PC-3 (cell line): ENCODE measurements at regions not wholly inside any gene's neighbourhood (a gene's known extent, or its start where the extent isn't known, plus 50 kb on each side); places are given as distances from the start of the nearest gene placed in this dataset.

Experiments
- ATAC-seq: fragments of 200-7000 bp; cut with Tn5 transposase; 2 replicates; pipeline ENCODE4 v1.9.1; 2020; ENCODE audit warnings: mild to moderate bottlenecking, moderate library complexity
- BruUV-seq: library from RNA; stranded (reverse); fragments of 400-500 nt; replicated peaks from 2 replicates; lab custom pipeline; 2021; lab: Mats Ljungman, UMichigan
- CTCF ChIA-PET: fragments of 300-600 bp; sonication (Branson Sonifier 250); formaldehyde crosslinking; loops from one replicate; lab custom pipeline; 2022; ENCODE audit warnings: antibody characterized with exemption; lab: Charles Lee
- POLR2A ChIA-PET: fragments of 300-600 bp; sonication (Branson Sonifier 250); formaldehyde crosslinking; loops from one replicate; lab custom pipeline; 2022; ENCODE audit warnings: antibody characterized with exemption; ENCODE audit not compliant: unreplicated experiment; lab: Charles Lee
- DNase-seq: peaks from one replicate; pipeline ENCODE4 v3.0.0-alpha.2; 2015
- H2AFZ ChIP-seq: fragments of 300-600 bp; sonication (generic); 2 replicates; pipeline ENCODE4 v1.6.0; 2016; ENCODE audit warnings: antibody characterized with exemption, low read length
- H3F3A ChIP-seq: fragments of 300-600 bp; sonication (generic); one replicate; pipeline ENCODE4 v1.6.0; 2017; ENCODE audit warnings: antibody characterized with exemption, low read length, control low read depth, mild to moderate bottlenecking; ENCODE audit not compliant: unreplicated experiment
- H3K27ac ChIP-seq: fragments of 300-600 bp; sonication (generic); 2 replicates; pipeline ENCODE4 v1.5.1; 2016; ENCODE audit warnings: mild to moderate bottlenecking, low read length
- H3K27me3 ChIP-seq: fragments of 300-600 bp; sonication (generic); 2 replicates; pipeline ENCODE4 v1.6.1; 2016; ENCODE audit warnings: low read length, mixed read lengths
- H3K36me3 ChIP-seq: fragments of 300-600 bp; sonication (generic); 2 replicates; pipeline ENCODE4 v1.6.1; 2016; ENCODE audit warnings: low read depth, mixed run types, low read length, mixed read lengths
- H3K4me1 ChIP-seq: fragments of 300-600 bp; sonication (generic); 2 replicates; pipeline ENCODE4 v1.5.1; 2016; ENCODE audit warnings: low read length; ENCODE audit not compliant: insufficient read depth
- H3K4me2 ChIP-seq: fragments of 300-600 bp; sonication (generic); 2 replicates; pipeline ENCODE4 v1.6.0; 2016; ENCODE audit warnings: low read length
- H3K4me3 ChIP-seq: fragments of 300-600 bp; sonication (generic); 2 replicates; pipeline ENCODE4 v1.5.1; 2016; ENCODE audit warnings: mild to moderate bottlenecking, low read length, mixed read lengths
- H3K79me2 ChIP-seq: fragments of 300-600 bp; sonication (generic); 2 replicates; pipeline ENCODE4 v1.6.1; 2017; ENCODE audit warnings: low read length, mixed read lengths
- H3K9ac ChIP-seq: fragments of 300-600 bp; sonication (generic); 2 replicates; pipeline ENCODE4 v1.6.0; 2016; ENCODE audit warnings: mild to moderate bottlenecking, low read length
- H3K9me2 ChIP-seq: fragments of 300-600 bp; sonication (generic); replicated peaks from 2 replicates; pipeline ENCODE4 v1.6.1; 2016; ENCODE audit warnings: mixed run types, low read length, mixed read lengths
- H3K9me3 ChIP-seq: fragments of 300-600 bp; sonication (generic); 2 replicates; pipeline ENCODE4 v1.6.1; 2016; ENCODE audit warnings: low read length, mixed read lengths
- H4K20me1 ChIP-seq: fragments of 300-600 bp; sonication (generic); 2 replicates; pipeline ENCODE4 v1.6.1; 2016; ENCODE audit warnings: low read length, mixed read lengths
- EZH2 ChIP-seq: fragments of 300-600 bp; sonication (generic); IDR thresholded peaks from one replicate; pipeline ENCODE4 v1.6.1; 2017; ENCODE audit warnings: antibody characterized with exemption, mild to moderate bottlenecking, low read length; ENCODE audit not compliant: unreplicated experiment
- EZH2phosphoT487 ChIP-seq: fragments of 300-600 bp; sonication (generic); IDR thresholded peaks from 2 replicates; pipeline ENCODE4 v1.6.1; 2018; ENCODE audit warnings: mild to moderate bottlenecking, antibody characterized with exemption, low read length, borderline replicate concordance
- intact Hi-C: fragments of 100-400 bp; cut with micrococcal nuclease; formaldehyde crosslinking; loops from 2 replicates; pipeline ENCODE4 v1.9.0; 2023
- TF ChIP-seq, protein P1 (sequence below): fragments of 300-600 bp; sonication (generic); conservative IDR thresholded peaks from 2 replicates; pipeline ENCODE4 v1.5.1; 2017; ENCODE audit warnings: antibody characterized with exemption, low read depth, mild to moderate bottlenecking, low read length

DNA sequence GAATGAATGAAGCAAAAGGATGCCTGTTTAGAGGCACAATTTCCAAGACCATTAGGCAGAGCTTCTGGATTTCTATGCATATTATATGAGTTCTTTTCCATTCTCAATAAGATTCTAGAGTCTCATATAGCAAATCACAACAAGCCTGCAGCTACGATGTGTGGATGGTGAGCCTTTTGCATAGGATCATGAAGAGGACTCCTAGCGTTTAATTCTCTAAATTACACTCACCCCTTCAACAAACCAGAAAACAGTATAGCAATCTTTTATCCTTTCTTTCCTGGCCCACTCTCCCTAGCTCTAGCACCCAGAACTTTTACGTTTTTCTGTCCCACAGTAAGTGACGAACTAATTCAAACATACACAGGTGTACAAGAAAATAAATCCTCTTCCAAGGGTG lies 293.1 kb upstream of the KLHL29 start:
- ATAC-seq (no peak), DNase-seq (no peak)
- Histone ChIP-seq H3K9me3 (no peaks in the 10 kb centered on the region), H3K9ac (no peak overlapping the region), H2AFZ (no peak overlapping the region), H3F3A (no peaks in the 10 kb centered on the region), H3K9me2 (no peaks in the 10 kb centered on the region), H3K27me3 (no peaks in the 10 kb centered on the region), H3K36me3 (no peaks in the 10 kb centered on the region), H3K4me3 (no peak overlapping the region), H3K79me2 (no peaks in the 10 kb centered on the region), H3K4me1 (no peaks in the 10 kb centered on the region), H3K4me2 (no peak overlapping the region), H4K20me1 (no peaks in the 10 kb centered on the region), H3K27ac (no peak overlapping the region)
- CTCF ChIA-PET, result no interaction called here
- POLR2A ChIA-PET, result no interaction called here
- BruUV-seq, result no TSS peak
- intact Hi-C loops, result no loop called here
- TF ChIP-seq EZH2, result no peak
- no peak for TF ChIP-seq EZH2phosphoT487
- TF ChIP-seq, protein P1, sequence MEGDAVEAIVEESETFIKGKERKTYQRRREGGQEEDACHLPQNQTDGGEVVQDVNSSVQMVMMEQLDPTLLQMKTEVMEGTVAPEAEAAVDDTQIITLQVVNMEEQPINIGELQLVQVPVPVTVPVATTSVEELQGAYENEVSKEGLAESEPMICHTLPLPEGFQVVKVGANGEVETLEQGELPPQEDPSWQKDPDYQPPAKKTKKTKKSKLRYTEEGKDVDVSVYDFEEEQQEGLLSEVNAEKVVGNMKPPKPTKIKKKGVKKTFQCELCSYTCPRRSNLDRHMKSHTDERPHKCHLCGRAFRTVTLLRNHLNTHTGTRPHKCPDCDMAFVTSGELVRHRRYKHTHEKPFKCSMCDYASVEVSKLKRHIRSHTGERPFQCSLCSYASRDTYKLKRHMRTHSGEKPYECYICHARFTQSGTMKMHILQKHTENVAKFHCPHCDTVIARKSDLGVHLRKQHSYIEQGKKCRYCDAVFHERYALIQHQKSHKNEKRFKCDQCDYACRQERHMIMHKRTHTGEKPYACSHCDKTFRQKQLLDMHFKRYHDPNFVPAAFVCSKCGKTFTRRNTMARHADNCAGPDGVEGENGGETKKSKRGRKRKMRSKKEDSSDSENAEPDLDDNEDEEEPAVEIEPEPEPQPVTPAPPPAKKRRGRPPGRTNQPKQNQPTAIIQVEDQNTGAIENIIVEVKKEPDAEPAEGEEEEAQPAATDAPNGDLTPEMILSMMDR, result no peak

DNA sequence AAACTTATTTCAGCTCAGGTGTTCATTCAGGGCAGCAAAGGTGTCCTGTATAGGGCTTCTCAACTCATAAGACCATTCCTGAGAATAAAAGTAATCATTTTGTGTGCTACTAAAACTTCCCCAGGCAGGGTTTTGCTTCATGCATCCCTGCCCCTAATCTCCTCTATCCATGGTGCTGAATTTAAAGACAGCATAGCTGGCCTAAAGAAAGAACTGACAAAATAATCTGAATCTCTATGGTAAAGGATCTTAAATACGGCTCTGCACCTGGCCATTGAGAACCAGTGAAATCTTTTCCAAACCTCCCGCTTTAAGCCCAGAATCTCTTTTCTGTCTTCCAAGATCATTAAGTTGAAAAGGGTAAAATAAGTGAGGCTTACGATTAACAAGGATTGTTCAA lies 292.1 kb upstream of the KLHL29 start:
- ChIA-PET POLR2A (no interaction called here), CTCF (no interaction called here)
- no peak overlapping the region for H3K9ac ChIP-seq
- H3K9me3 ChIP-seq, result no peaks in the 10 kb centered on the region
- no peaks in the 10 kb centered on the region for H4K20me1 ChIP-seq
- H3K4me1 ChIP-seq, result no peaks in the 10 kb centered on the region
- intact Hi-C loops, result no loop called here
- DNase-seq, result peak; percentile 14
- no peak for TF ChIP-seq EZH2
- TF ChIP-seq EZH2phosphoT487, result no peak
- TF ChIP-seq, protein P1, result no peak
- no peaks in the 10 kb centered on the region for H3K79me2 ChIP-seq
- no peaks in the 10 kb centered on the region for H3K27me3 ChIP-seq
- H3K9me2 ChIP-seq, result no peaks in the 10 kb centered on the region
- no peaks in the 10 kb centered on the region for H3K36me3 ChIP-seq
- no peak overlapping the region for H3K4me2 ChIP-seq
- H3K27ac ChIP-seq, result no peak overlapping the region
- no peak overlapping the region for H3K4me3 ChIP-seq
- no TSS peak for BruUV-seq
- no peak for ATAC-seq
- no peaks in the 10 kb centered on the region for H3F3A ChIP-seq
- no peak overlapping the region for H2AFZ ChIP-seq

DNA sequence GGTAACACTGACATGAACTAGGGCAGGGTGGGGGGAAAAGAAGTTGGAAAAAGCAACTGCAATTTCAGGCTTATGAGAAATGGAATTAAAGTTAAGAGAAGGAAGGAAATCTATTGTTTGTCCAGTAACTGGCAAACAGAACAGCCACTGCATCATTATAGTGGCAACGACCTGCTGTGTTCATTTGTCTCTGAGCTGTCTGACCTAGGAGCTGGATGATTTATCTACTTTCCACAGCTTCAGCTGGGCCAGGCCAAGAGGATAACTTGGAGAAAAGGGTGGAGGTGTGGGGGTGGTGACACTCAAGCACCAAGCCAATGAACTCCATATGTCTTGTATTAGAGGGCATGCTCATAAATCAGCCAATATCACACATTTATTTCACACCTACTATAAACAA lies 291.5 kb upstream of the KLHL29 start:
- TF ChIP-seq EZH2phosphoT487 (no peak), EZH2 (no peak)
- TF ChIP-seq, protein P1, result no peak
- Histone ChIP-seq H3K4me3 (no peak overlapping the region), H4K20me1 (no peaks in the 10 kb centered on the region), H3K9ac (no peak overlapping the region), H3K36me3 (no peaks in the 10 kb centered on the region), H3K4me2 (no peak overlapping the region), H3K4me1 (no peaks in the 10 kb centered on the region), H3K27ac (no peak overlapping the region), H3K9me2 (no peaks in the 10 kb centered on the region), H3K27me3 (no peaks in the 10 kb centered on the region), H3K79me2 (no peaks in the 10 kb centered on the region), H3F3A (no peaks in the 10 kb centered on the region), H2AFZ (no peak overlapping the region), H3K9me3 (no peaks in the 10 kb centered on the region)
- ATAC-seq (no peak), DNase-seq (no peak)
- intact Hi-C loops, result no loop called here
- ChIA-PET CTCF (no interaction called here), POLR2A (no interaction called here)
- BruUV-seq, result no TSS peak
